Heart right ventricle (tissue), 16 donors: ENCODE measurements at regions not wholly inside any gene's neighbourhood (a gene's known extent, or its start where the extent isn't known, plus 50 kb on each side); places are given as distances from the start of the nearest gene placed in this dataset.

Experiments used
- ATAC-seq, 8 donors: fragments of 200-7000 bp; cut with Tn5 transposase; one replicate each; pipeline ENCODE4 v1.9.1; 2020; ENCODE audit warnings: mild to moderate bottlenecking in 8 of 8, moderate library complexity in 8 of 8, moderate number of reproducible peaks in 1 of 8
- DNase-seq, 2 donors: peaks; one replicate each; pipeline ENCODE4 v3.0.0-alpha.2; 2020
- H3K27ac ChIP-seq, 10 donors: fragments of 200-600 bp; sonication (generic) in 2 of 10; one replicate each; pipeline versions ENCODE4 v1.5.0 to v1.8.0; 2020 to 2022; ENCODE audit warnings: mild to moderate bottlenecking in 3 of 10
- H3K27me3 ChIP-seq, 7 donors: fragments of 200-600 bp; one replicate each; pipeline ENCODE4 v1.8.0; 2021 to 2022; ENCODE audit warnings: mild to moderate bottlenecking in 2 of 7
- H3K36me3 ChIP-seq, 9 donors: fragments of 200-600 bp; sonication (generic) in 1 of 9; one replicate each; pipeline versions ENCODE4 v1.5.0 to v1.8.0; 2020 to 2022; ENCODE audit warnings: mild to moderate bottlenecking in 2 of 9
- H3K4me1 ChIP-seq, 9 donors: fragments of 200-600 bp; sonication (generic) in 1 of 9; one replicate each; pipeline versions ENCODE4 v1.5.0 to v1.8.0; 2020 to 2022; ENCODE audit warnings: mild to moderate bottlenecking in 4 of 9
- H3K4me3 ChIP-seq, 10 donors: fragments of 200-600 bp; sonication (generic) in 2 of 10; one replicate each; pipeline versions ENCODE4 v1.5.0 to v1.8.0; 2020 to 2022; ENCODE audit warnings: mild to moderate bottlenecking in 7 of 10, moderate library complexity in 2 of 10
- H3K9me3 ChIP-seq, 11 donors: fragments of 200-600 bp in 10 of 11; sonication (generic) in 2 of 11; one replicate each; pipeline versions ENCODE4 v1.5.0 to v1.8.0; 2013 to 2022; ENCODE audit warnings: mild to moderate bottlenecking in 2 of 11, control low read depth in 1 of 11, moderate library complexity in 1 of 11
- WGBS, 2 donors: extraction: QIAGEN DNeasy Blood & Tissue Kit; methylation state at CpG; one replicate each; pipeline ENCODE4 v1.1.7; 2013; ENCODE audit warnings: inconsistent platforms in 1 of 2; 5-methylcytosine and 5-hydroxymethylcytosine counted together
- intact Hi-C, 10 donors: fragments of 100-400 bp; cut with DNase I; formaldehyde crosslinking; loops; one replicate each; pipeline versions ENCODE4 v1.11.1 to v1.14.2; 2022
- TF ChIP-seq, protein P1 (sequence below), 9 donors: fragments of 200-600 bp; sonication (generic) in 2 of 9; IDR thresholded peaks; one replicate each; pipeline versions ENCODE4 v1.5.0 to v1.8.0; 2021 to 2022; ENCODE audit warnings: antibody characterized with exemption in 9 of 9, mild to moderate bottlenecking in 5 of 9, moderate library complexity in 1 of 9
- donor health status: Arrhythmogenic right ventricular cardiomyopathy.
- donor health status: ischemic (EF 13 %, LVEDD 7.1; RV severe dilation, severe dysfunction).
- donor health status: healthy with polysubstance abuse.
- donor health status: DM: no; HTN: yes; CAD: no.
- donor health status: DM: no; HTN: no; CAD: no.
- donor health status: ischemic (EF 25% LVEDD 6.9; RV normal size, moderate dysfunction).
- donor health status: ischemic (EF 25% LVEDD 5.7; RV mildly dilated, moderate dysfunction).
- donor health status: healthy.
- donor health status: DM: yes; HTN: yes; CAD: no.
- donor health status: Ischemic cardiomyopathy.
- donor health status: ischemic (EF 35%, LVEDD 5.7; RV mildly dilated, moderate dysfunction).
- donor health status: nonischemic (EF 11% LVEDD 7.7; RV severe dilation, severe dysfunction).
- donor health status: DM: yes; HTN: yes; CAD: no.
- donor health status: PGD.
- donor health status: ischemic (EF 29% LVEDD 5.4; RV normal size, mild dysfunction).
- donor health status: nonischemic (EF 23%, LVEDD 6.1; RV moderate dilation, normal function).

- peaks cover 0 to 4% (median 0%) of the 10 kb centered on the region in 11 donors for H3K9me3 ChIP-seq
- no peaks in the 10 kb centered on the region for H3K27me3 ChIP-seq
- H3K27ac ChIP-seq: no peak overlapping the region
- no peak for ATAC-seq
- no peaks in the 10 kb centered on the region for H3K36me3 ChIP-seq
- no peak overlapping the region for H3K4me3 ChIP-seq
- intact Hi-C loops: no loop called here
- H3K4me1 ChIP-seq: no peaks in the 10 kb centered on the region
- TF ChIP-seq, protein P1, sequence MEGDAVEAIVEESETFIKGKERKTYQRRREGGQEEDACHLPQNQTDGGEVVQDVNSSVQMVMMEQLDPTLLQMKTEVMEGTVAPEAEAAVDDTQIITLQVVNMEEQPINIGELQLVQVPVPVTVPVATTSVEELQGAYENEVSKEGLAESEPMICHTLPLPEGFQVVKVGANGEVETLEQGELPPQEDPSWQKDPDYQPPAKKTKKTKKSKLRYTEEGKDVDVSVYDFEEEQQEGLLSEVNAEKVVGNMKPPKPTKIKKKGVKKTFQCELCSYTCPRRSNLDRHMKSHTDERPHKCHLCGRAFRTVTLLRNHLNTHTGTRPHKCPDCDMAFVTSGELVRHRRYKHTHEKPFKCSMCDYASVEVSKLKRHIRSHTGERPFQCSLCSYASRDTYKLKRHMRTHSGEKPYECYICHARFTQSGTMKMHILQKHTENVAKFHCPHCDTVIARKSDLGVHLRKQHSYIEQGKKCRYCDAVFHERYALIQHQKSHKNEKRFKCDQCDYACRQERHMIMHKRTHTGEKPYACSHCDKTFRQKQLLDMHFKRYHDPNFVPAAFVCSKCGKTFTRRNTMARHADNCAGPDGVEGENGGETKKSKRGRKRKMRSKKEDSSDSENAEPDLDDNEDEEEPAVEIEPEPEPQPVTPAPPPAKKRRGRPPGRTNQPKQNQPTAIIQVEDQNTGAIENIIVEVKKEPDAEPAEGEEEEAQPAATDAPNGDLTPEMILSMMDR (IDR thresholded peaks at IDR 0.05): no peak
- no peak for DNase-seq
Observed at GRCh38 chr4:60652933-60653332, 547.2 kb upstream of the ADGRL3 start.

GRCh38 chr4:60655356-60655755 lies 544.8 kb upstream of the ADGRL3 start:
- Histone ChIP-seq H3K36me3 (no peaks in the 10 kb centered on the region), H3K9me3 (peaks cover 0 to 4% (median 0%) of the 10 kb centered on the region in 11 donors), H3K27ac (no peak overlapping the region), H3K27me3 (no peaks in the 10 kb centered on the region), H3K4me1 (no peaks in the 10 kb centered on the region), H3K4me3 (no peak overlapping the region)
- intact Hi-C loops: no loop called here
- ATAC-seq: no peak
- no peak for DNase-seq
- TF ChIP-seq, protein P1 (IDR thresholded peaks at IDR 0.05): no peak

DNA sequence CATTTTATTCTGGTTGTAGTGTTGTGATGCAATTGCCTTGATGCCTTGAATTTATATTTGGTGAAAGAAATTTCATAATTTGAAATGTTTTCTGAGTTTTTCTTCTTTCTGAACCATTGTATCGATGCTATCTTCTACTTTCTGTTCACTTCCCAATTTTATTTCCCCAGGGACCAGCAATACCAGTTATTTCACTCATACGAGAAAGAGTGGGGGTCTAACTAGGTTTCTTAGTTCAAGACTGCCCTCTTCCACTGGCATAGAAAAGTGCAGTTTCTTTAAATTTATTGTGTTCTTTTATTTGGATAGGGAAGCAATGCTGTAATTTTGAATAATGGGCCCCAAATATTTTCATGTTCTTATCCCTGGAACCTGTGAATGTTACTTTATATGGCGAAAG lies 544.0 kb upstream of the ADGRL3 start:
- DNase-seq: no peak

DNA sequence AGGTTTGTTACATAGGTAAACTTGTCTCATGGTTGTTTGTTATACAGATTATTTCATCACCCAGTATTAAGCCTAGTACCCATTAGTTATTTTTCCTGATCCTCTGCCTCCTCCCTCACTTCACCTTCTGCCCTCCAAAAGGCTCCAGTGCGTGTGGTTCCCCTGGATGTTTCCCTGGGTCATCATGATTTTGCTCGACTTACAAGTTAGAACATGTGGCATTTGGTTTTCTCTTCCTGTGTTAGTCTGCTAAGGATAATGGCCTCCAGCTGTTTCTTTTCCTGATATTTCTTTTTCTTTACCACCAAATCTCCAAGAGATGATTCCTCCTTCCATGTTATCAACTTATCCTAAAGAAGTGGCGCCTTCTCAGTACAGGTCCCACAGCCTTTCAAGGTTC lies 543.1 kb upstream of the ADGRL3 start:
- Histone ChIP-seq H3K27me3 (no peaks in the 10 kb centered on the region), H3K4me3 (no peak overlapping the region), H3K9me3 (peaks cover 0 to 9% (median 0%) of the 10 kb centered on the region in 11 donors), H3K36me3 (no peaks in the 10 kb centered on the region), H3K4me1 (no peaks in the 10 kb centered on the region), H3K27ac (no peak overlapping the region)
- TF ChIP-seq, protein P1 (IDR thresholded peaks at IDR 0.05): no peak
- 64 to 70% methylated on average over 3 of the region's 3 CpGs for WGBS, 2 donors
- intact Hi-C loops: no loop called here
- DNase-seq (no peak), ATAC-seq (no peak)

More for the DNA sequence above, 544.0 kb upstream of the ADGRL3 start:
- TF ChIP-seq, protein P1 (IDR thresholded peaks at IDR 0.05): no peak
- intact Hi-C loops: no loop called here
- Histone ChIP-seq H3K4me3 (no peak overlapping the region), H3K4me1 (no peaks in the 10 kb centered on the region), H3K27me3 (no peaks in the 10 kb centered on the region), H3K9me3 (peaks cover 0 to 4% (median 0%) of the 10 kb centered on the region in 11 donors), H3K36me3 (no peaks in the 10 kb centered on the region), H3K27ac (no peak overlapping the region)
- 55 to 77% methylated on average over 3 of the region's 3 CpGs for WGBS, 2 donors
- no peak for ATAC-seq

- Histone ChIP-seq H3K27me3 (no peaks in the 10 kb centered on the region), H3K36me3 (no peaks in the 10 kb centered on the region), H3K4me1 (no peaks in the 10 kb centered on the region), H3K4me3 (peak overlapping the region in 1 of 10 donors; percentile 18), H3K27ac (no peak overlapping the region), H3K9me3 (peaks cover 0 to 12% (median 0%) of the 10 kb centered on the region in 11 donors)
- ATAC-seq: no peak
- intact Hi-C loops: no loop called here
- DNase-seq: no peak
- TF ChIP-seq, protein P1 (IDR thresholded peaks at IDR 0.05): no peak
Observed at GRCh38 chr4:60657807-60658206, 542.3 kb upstream of the ADGRL3 start.
